Loucy (cell line): ENCODE measurements at regions not wholly inside any gene's neighbourhood (a gene's known extent, or its start where the extent isn't known, plus 50 kb on each side); places are given as distances from the start of the nearest gene placed in this dataset.

Source experiments
- CTCF ChIP-seq: fragments of 200-600 bp; sonication (generic); conservative IDR thresholded peaks from 2 replicates; pipeline ENCODE4 v1.5.1; 2014; ENCODE audit warnings: mild to moderate bottlenecking, antibody characterized with exemption, low read length
- EZH2phosphoT487 ChIP-seq: fragments of 200-600 bp; IDR thresholded peaks from 2 replicates; pipeline ENCODE4 v1.6.1; 2018; ENCODE audit warnings: antibody characterized with exemption, mild to moderate bottlenecking, moderate library complexity, borderline replicate concordance

GRCh38 chr10:2296179-2296891 is 559.0 kb upstream of the ADARB2 start:
- TF ChIP-seq CTCF: no peak
- no peak for TF ChIP-seq EZH2phosphoT487
